GM18520 (cell line): ENCODE measurements at regions not wholly inside any gene's neighbourhood (a gene's known extent, or its start where the extent isn't known, plus 50 kb on each side); places are given as distances from the start of the nearest gene placed in this dataset.

ENCODE experiments used
- ATAC-seq: cut with Tn5 transposase; IDR thresholded peaks from one replicate; pipeline ENCODE4 v1.9.1; 2021; ENCODE audit not compliant: unreplicated experiment

- ATAC-seq, result no peak
Measured at GRCh38 chr2:143830476-143830875, 689.4 kb downstream of the ZEB2 start.

GRCh38 chr2:143828763-143829537 is 691.0 kb downstream of the ZEB2 start:
- ATAC-seq, result no peak

GRCh38 chr2:143824791-143825190 is 695.1 kb downstream of the ZEB2 start:
- no peak for ATAC-seq

- no peak for ATAC-seq
Measured at GRCh38 chr2:143823876-143824275, 694.7 kb downstream of the ARHGAP15 start.

- no peak for ATAC-seq
Measured at GRCh38 chr2:143823296-143823695, 694.1 kb downstream of the ARHGAP15 start.

- no peak for ATAC-seq
Measured at GRCh38 chr2:143822736-143823135, 693.5 kb downstream of the ARHGAP15 start.

- no peak for ATAC-seq
Measured at GRCh38 chr2:143819764-143820163, 690.5 kb downstream of the ARHGAP15 start.

GRCh38 chr2:143819190-143819735 is 690.0 kb downstream of the ARHGAP15 start:
- ATAC-seq, result no peak
